ENCODE measurements at regions not wholly inside any gene's neighbourhood (a gene's known extent, or its start where the extent isn't known, plus 50 kb on each side); places are given as distances from the start of the nearest gene placed in this dataset.
A peak's percentile ranks its signal among the peaks of the same experiment; 100 is the strongest.
"Not testable (repeated sequence)": the region's sequence is repeated elsewhere in the genome, so short reads cannot be mapped to it uniquely, and the experiment has no call there.

DNA sequence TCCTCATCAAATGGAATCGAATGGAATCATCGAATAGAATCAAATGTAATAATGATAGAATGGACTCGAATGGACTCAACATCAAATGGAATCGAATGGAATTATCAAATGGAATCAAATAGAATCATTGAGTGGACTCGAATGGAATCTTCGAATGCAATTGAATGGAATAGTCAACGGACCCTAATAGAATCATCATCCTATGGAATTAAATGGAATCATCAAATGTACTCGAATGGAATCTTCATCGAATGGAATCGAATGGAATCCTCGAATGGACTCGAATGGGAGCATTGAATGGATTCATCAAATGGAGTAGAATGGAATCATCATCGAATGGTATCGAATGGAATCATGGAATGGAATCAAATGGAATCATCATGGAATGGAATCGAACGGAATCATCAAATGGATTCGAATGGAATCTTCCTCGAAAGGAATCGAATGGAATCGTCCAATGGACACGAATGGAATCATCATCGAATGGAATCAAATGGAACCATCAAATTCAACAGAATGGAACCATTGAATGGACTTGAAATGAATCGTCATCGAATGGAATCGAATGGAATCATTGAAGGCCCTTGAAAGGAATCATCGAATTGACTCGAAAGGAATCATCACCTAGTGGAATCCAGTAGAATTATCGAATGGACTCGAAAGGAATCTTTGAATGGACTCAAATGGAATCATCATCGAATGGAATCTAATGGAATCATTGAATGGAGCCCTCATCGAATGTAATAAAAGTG is 224.9 kb downstream of the SHCBP1 start:
- H3K27ac ChIP-seq (ENCODE audit: low read depth in 1 of 2, low read length in 2 of 2); H3K4me1 ChIP-seq (ENCODE audit: insufficient read depth, low read length); ATAC-seq (ENCODE audit: poor library complexity); H3K27me3 ChIP-seq (ENCODE audit: control insufficient read depth in 1 of 2, insufficient read depth in 2 of 2, low read length in 2 of 2); H3K4me3 ChIP-seq (ENCODE audit: low read length); H3K4me3 Mint-ChIP-seq; H3K9me3 Mint-ChIP-seq; CTCF ChIA-PET; POLR2A ChIA-PET; H3K4me1 Mint-ChIP-seq (ENCODE audit: low read depth); intact Hi-C loops (cut with DNase I, micrococcal nuclease); H3K36me3 Mint-ChIP-seq (ENCODE audit: low read depth); H3K27me3 Mint-ChIP-seq; H3K27ac Mint-ChIP-seq; H3K36me3 ChIP-seq (ENCODE audit: insufficient read depth, low read length): not testable (repeated sequence)
- H3K9me3 ChIP-seq (ENCODE audit: control insufficient read depth in 1 of 2, insufficient read depth in 1 of 2, low read length in 2 of 2) = peaks cover 0 to 15% of the 10 kb centered on the region in 2 experiments
- DNase-seq = peak in 2 of 14 experiments; percentile 9 to 21

GRCh38 chr16:46395391-46395921 is 225.7 kb downstream of the SHCBP1 start:
- H3K36me3 ChIP-seq (ENCODE audit: insufficient read depth, low read length); H3K9me3 Mint-ChIP-seq; H3K4me3 ChIP-seq (ENCODE audit: low read length); H3K4me1 Mint-ChIP-seq (ENCODE audit: low read depth); H3K27ac ChIP-seq (ENCODE audit: low read depth in 1 of 2, low read length in 2 of 2); H3K4me1 ChIP-seq (ENCODE audit: insufficient read depth, low read length); H3K27me3 Mint-ChIP-seq; CTCF ChIA-PET; H3K4me3 Mint-ChIP-seq; H3K27ac Mint-ChIP-seq; ATAC-seq (ENCODE audit: poor library complexity); POLR2A ChIA-PET; H3K27me3 ChIP-seq (ENCODE audit: control insufficient read depth in 1 of 2, insufficient read depth in 2 of 2, low read length in 2 of 2); intact Hi-C loops (cut with DNase I, micrococcal nuclease): not testable (repeated sequence)
- H3K36me3 Mint-ChIP-seq (ENCODE audit: low read depth) = peaks cover 13% of the 10 kb centered on the region
- DNase-seq = peak in 2 of 14 experiments; percentile 12 to 28
- peaks cover 0 to 15% of the 10 kb centered on the region in 2 experiments for H3K9me3 ChIP-seq (ENCODE audit: control insufficient read depth in 1 of 2, insufficient read depth in 1 of 2, low read length in 2 of 2)

- intact Hi-C loops (cut with DNase I, micrococcal nuclease); H3K27ac ChIP-seq (ENCODE audit: low read depth in 1 of 2, low read length in 2 of 2); H3K27ac Mint-ChIP-seq; H3K4me1 ChIP-seq (ENCODE audit: insufficient read depth, low read length); H3K27me3 ChIP-seq (ENCODE audit: control insufficient read depth in 1 of 2, insufficient read depth in 2 of 2, low read length in 2 of 2); H3K9me3 Mint-ChIP-seq; H3K36me3 ChIP-seq (ENCODE audit: insufficient read depth, low read length); ATAC-seq (ENCODE audit: poor library complexity); H3K4me3 Mint-ChIP-seq; POLR2A ChIA-PET; CTCF ChIA-PET; H3K27me3 Mint-ChIP-seq; H3K4me1 Mint-ChIP-seq (ENCODE audit: low read depth); H3K4me3 ChIP-seq (ENCODE audit: low read length): not testable (repeated sequence)
- peaks cover 0 to 15% of the 10 kb centered on the region in 2 experiments for H3K9me3 ChIP-seq (ENCODE audit: control insufficient read depth in 1 of 2, insufficient read depth in 1 of 2, low read length in 2 of 2)
- peak in 2 of 14 experiments; percentile 1 to 18 for DNase-seq
- H3K36me3 Mint-ChIP-seq (ENCODE audit: low read depth) = peaks cover 13% of the 10 kb centered on the region
Observed at GRCh38 chr16:46394963-46395362, 226.2 kb downstream of the SHCBP1 start.

GRCh38 chr16:46394149-46394548 is 227.0 kb downstream of the SHCBP1 start:
- H3K4me1 Mint-ChIP-seq (ENCODE audit: low read depth); H3K27me3 Mint-ChIP-seq; POLR2A ChIA-PET; H3K36me3 ChIP-seq (ENCODE audit: insufficient read depth, low read length); H3K4me3 Mint-ChIP-seq; H3K27ac Mint-ChIP-seq; H3K4me3 ChIP-seq (ENCODE audit: low read length); H3K27ac ChIP-seq (ENCODE audit: low read depth in 1 of 2, low read length in 2 of 2); ATAC-seq (ENCODE audit: poor library complexity); H3K4me1 ChIP-seq (ENCODE audit: insufficient read depth, low read length); CTCF ChIA-PET; intact Hi-C loops (cut with DNase I, micrococcal nuclease); H3K27me3 ChIP-seq (ENCODE audit: control insufficient read depth in 1 of 2, insufficient read depth in 2 of 2, low read length in 2 of 2); H3K9me3 Mint-ChIP-seq: not testable (repeated sequence)
- peak in 1 of 14 experiments; percentile 8 for DNase-seq
- H3K9me3 ChIP-seq (ENCODE audit: control insufficient read depth in 1 of 2, insufficient read depth in 1 of 2, low read length in 2 of 2) = peaks cover 5 to 21% of the 10 kb centered on the region in 2 experiments
- peaks cover 13% of the 10 kb centered on the region for H3K36me3 Mint-ChIP-seq (ENCODE audit: low read depth)

DNA sequence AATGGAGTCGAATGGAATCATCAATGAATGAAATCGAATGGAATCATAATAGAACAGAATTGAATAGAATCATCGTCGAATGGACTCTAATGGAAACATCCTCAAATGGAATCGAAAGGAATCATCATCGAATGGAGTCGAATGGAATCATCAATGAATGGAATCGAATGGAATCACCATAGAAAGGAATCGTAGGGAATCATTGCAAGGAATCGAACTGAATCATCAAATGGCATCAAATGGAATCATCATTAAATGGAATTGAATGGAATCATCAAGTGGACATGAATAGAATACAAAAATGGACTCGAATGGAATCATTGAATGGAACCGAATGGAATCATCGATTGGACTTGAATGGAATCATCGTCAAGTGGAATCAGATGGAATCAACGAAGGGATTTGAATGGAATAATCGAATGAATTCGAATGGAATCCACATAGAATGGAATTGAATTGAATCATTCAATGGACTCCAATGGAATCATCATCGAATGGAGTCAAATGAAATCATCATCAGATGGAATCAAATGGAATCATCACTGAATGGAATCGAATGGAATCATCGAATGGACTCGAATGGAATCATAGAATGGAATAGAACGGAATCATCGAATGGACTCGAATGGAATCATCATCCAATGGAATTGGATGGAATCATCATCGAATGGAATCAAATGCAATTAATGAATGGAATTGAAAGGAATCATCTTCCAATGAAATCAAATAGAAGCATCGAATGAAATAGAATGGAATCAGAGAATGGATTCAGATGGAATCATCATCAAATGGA is 228.1 kb downstream of the SHCBP1 start:
- CTCF ChIA-PET; H3K4me1 Mint-ChIP-seq (ENCODE audit: low read depth); H3K4me1 ChIP-seq (ENCODE audit: insufficient read depth, low read length); ATAC-seq (ENCODE audit: poor library complexity); POLR2A ChIA-PET; H3K4me3 Mint-ChIP-seq; H3K27ac Mint-ChIP-seq; intact Hi-C loops (cut with DNase I, micrococcal nuclease); H3K27ac ChIP-seq (ENCODE audit: low read depth in 1 of 2, low read length in 2 of 2); H3K36me3 ChIP-seq (ENCODE audit: insufficient read depth, low read length); H3K27me3 ChIP-seq (ENCODE audit: control insufficient read depth in 1 of 2, insufficient read depth in 2 of 2, low read length in 2 of 2); H3K9me3 Mint-ChIP-seq; H3K27me3 Mint-ChIP-seq; H3K4me3 ChIP-seq (ENCODE audit: low read length): not testable (repeated sequence)
- H3K9me3 ChIP-seq (ENCODE audit: control insufficient read depth in 1 of 2, insufficient read depth in 1 of 2, low read length in 2 of 2) = peaks cover 5 to 23% of the 10 kb centered on the region in 2 experiments
- peak in 4 of 14 experiments; percentile 16 to 57 (median 30) for DNase-seq
- H3K36me3 Mint-ChIP-seq (ENCODE audit: low read depth) = peaks cover 13% of the 10 kb centered on the region

- H3K27me3 Mint-ChIP-seq; H3K36me3 ChIP-seq (ENCODE audit: insufficient read depth, low read length); POLR2A ChIA-PET; H3K27me3 ChIP-seq (ENCODE audit: control insufficient read depth in 1 of 2, insufficient read depth in 2 of 2, low read length in 2 of 2); intact Hi-C loops (cut with DNase I, micrococcal nuclease); ATAC-seq (ENCODE audit: poor library complexity); H3K4me1 ChIP-seq (ENCODE audit: insufficient read depth, low read length); H3K27ac ChIP-seq (ENCODE audit: low read depth in 1 of 2, low read length in 2 of 2); CTCF ChIA-PET; H3K27ac Mint-ChIP-seq; H3K4me3 Mint-ChIP-seq; H3K4me3 ChIP-seq (ENCODE audit: low read length); H3K4me1 Mint-ChIP-seq (ENCODE audit: low read depth): not testable (repeated sequence)
- Mint-ChIP-seq H3K9me3 (peaks cover 10% of the 10 kb centered on the region), H3K36me3 (ENCODE audit: low read depth) (peaks cover 21% of the 10 kb centered on the region)
- peaks cover 9 to 21% of the 10 kb centered on the region in 2 experiments for H3K9me3 ChIP-seq (ENCODE audit: control insufficient read depth in 1 of 2, insufficient read depth in 1 of 2, low read length in 2 of 2)
- peak in 5 of 14 experiments; percentile 10 to 55 (median 40) for DNase-seq
Observed at GRCh38 chr16:46390660-46391462, 230.3 kb downstream of the SHCBP1 start.
